ENCODE measurements at regions not wholly inside any gene's neighbourhood (a gene's known extent, or its start where the extent isn't known, plus 50 kb on each side); places are given as distances from the start of the nearest gene placed in this dataset.

GRCh38 chr9:100652850-100653249 lies 75.0 kb downstream of the CAVIN4 start:
- TF ChIP-seq CTCF (IDR thresholded peaks at IDR 0.05) (no peak), POLR2A (IDR thresholded peaks at IDR 0.05) (no peak)

Measured in heart left ventricle (tissue), 13 donors.